ENCODE measurements at regions not wholly inside any gene's neighbourhood (a gene's known extent, or its start where the extent isn't known, plus 50 kb on each side); places are given as distances from the start of the nearest gene placed in this dataset.

DNA sequence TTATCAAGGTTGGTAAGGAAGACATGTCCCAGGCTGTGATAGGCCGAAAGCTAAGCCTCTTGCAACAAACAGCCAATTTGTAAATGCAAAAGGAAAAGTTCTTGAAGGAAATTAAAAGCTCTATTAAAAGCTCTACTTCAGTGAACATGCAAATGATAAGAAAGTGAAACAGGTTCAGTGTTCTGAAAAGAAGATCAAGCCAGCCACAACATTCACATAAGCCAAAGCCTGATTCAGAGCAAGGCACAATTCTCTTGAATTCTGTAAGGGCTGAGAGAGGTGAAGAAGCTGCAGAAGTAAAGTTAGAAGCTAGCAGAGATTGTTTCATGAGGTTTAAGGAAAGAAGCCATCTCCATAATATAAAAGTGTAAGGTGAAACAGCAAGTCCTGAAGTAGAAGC, 1259.5 kb upstream of the PIK3C3 start:
- no peak for DNase-seq

DNA sequence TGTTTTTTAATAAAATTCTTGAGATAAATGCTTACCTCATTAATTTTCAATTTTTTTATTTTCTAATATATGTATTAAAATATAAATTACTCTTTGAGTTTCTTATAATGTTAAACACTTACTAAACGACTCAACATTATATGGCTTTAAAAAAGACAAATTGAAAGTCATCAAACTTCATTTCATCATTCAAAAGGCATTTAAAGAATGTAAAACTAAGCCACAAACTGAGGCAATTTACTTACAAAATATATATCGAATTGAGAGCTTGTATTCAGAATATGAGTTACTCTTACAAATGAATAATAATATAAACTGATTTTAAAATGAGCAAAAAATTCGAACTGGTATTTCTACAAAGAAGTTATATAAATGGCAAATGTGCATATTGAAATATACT, 1262.2 kb upstream of the PIK3C3 start:
- DNase-seq = no peak

DNA sequence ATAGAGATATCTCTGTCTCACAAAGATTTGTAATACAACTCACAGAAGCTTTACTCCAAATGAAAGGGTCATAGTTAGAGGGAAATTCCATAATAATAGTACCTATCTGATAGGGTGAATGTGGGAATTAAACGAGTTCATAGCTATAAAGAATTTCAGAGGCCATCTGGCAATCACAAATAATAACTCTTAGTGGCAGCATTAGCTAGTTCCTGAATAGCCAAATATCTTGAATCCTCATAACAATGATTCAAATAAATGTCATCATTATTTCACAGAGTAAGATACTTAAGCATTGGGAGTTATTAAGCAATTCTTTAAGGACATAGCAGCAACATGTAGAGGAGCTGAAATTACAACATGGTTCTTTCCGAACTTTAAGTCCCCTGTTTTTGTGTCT, 1265.0 kb upstream of the PIK3C3 start:
- DNase-seq = no peak

DNA sequence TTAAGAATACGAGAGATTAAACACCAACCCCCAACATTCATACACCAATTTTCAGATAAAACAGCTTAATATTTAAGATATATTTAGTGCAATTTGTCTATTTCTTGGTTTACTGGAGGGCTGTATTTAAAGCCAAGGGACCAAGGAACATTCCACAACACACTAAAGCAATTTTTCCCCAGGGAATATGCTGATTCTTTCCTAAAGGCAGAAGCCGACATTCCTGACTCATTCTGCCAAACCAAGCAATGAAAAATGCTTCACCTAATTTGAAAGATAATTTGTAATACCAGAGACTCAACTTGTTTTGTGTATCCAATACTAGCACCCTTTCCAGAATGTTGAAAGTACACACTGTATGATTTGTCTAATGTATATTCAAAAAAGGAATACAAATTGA, 1267.6 kb upstream of the PIK3C3 start:
- DNase-seq = no peak

DNA sequence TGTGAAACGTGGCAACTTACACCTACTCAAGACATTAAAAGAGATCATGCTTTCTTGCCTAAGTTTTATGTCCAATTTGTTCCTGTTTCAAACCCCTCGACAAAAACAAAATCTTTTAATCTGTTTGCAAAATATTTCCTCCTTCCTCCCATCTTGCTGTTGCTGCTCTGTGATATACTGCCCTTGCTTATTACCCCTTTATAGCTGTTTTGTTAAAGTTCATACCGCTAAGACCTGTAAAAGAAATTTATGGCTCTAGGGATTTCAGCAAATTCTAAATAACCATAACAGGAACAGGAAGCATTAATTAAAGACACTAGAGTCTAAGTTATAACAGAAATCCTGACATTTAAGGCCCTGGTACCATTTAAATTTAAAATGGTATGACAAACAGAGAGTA, 1268.2 kb upstream of the PIK3C3 start:
- DNase-seq = no peak

DNA sequence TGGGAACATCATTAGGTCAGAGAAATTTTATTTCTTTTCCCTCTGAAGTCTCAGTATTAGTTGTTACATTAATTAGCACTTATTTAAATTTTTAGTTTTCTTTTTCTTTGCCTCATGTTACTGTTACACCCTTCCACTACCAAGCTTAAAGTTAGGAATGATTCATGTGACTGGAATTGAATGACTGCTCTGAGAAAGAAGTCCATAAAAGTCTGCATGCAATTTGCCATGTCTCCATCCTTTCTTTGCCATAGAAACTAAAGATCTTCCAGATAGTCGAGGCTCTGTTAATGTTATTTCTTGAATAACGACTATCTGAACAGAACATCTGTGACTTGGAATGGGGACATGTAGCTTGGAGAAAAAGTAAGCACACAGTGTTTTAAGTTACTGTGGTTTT, 1269.8 kb upstream of the PIK3C3 start:
- DNase-seq = no peak

DNA sequence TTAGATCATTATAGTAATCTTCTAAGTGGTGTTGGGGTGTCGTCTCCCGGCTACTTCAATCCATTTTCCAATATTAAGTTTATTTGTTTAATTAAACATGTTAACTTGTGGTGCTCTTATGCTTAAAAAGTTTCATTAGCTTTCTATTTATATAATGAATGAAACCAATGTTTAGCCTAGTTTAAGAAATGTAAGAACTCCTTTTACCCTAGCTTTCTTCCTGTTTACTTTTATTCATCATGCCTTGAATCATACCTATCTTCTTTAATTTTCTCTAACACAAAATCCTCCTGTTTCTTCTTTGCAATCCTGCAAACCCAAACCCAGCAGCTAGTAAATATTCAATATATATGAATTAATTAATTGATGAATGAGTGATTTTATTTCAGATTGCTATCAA, 1276.7 kb upstream of the PIK3C3 start:
- DNase-seq = no peak

DNA sequence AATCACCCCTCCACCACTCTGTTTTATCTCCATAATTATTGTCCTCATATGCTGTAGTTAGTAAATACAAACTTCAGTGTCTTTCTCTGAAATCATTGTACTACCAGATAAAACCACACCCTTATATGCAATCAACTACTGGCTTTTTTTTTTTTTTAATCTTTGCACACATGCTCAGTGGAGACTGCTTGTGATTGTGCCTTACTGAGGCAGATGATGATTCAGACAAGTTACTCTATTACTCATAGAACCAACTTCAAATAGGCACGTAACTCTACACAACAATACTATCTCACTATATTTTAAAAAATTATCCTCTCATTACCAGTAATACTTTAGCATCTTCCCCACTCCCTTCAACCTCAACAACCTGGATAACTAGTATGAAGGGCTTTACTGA, 1278.4 kb upstream of the PIK3C3 start:
- DNase-seq = no peak

DNA sequence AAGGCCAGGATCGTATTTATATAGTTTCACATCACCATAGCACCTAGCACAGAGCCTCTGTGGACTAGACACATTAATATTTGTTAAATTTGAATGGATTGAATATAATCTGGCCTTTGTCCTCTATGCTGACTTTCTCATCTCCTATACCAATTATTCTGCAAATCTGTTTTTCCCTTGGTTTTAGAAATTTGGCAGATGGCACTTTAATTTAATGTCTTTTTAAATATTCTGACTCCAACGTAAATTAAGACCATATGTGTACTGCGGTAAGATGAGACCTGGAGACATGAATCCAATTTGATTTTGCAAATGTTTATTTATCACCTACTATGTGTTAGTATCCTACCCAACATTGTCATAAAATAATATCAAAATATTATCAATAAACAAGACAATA, 1281.9 kb upstream of the PIK3C3 start:
- DNase-seq = no peak

DNA sequence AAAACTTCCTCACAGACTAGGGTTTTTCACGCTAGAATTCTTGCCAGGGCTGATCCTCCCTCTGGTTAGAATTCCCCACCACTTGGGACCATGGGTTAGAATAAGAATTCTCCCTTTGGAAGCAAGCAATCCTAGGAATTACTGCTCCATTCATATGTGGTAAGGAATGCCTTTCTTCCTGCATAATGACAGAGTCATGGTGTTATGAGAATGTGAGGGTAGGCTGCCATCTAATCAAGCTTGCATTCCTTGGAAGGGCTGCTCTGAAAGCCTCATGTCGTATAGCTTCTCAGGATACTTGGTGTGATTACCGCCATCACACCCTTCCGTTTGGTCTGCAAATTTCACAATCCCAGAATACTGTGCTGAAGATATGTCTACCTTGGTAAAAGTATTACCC, 1282.4 kb upstream of the PIK3C3 start:
- no peak for DNase-seq

DNA sequence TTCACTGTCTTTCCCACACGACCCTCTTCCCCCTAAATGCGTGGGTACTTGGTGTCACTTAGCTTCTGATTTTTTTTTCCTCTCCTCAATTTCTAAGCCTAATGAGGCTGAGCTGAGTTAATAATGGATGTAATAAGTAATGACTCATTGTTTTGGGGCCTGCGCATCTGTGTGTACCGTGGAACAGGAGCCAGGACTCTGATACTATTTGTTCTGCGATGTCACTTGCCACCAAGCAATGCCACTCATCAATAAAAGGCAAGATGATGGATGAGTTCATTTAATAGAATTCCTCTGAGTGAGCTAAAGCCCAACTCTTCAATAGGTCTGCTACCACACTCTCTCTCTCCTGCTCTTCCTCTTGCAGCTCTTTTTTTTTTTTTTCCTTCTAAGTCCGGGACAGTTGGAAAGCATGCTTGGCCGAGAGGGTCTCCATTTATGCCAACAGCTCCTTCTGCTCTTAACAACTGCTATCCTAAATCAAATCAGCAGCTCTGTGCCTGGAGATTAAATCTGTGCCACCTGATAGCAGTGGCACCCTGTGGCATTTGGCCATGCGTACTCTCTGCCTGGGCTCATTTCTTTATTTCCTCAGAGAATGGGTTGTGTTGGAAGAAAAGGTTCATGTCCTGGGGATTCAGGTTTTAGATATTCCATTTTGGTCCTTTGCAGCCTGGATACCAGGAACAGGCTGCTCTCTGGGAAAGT, 1284.2 kb upstream of the PIK3C3 start:
- DNase-seq = no peak

DNA sequence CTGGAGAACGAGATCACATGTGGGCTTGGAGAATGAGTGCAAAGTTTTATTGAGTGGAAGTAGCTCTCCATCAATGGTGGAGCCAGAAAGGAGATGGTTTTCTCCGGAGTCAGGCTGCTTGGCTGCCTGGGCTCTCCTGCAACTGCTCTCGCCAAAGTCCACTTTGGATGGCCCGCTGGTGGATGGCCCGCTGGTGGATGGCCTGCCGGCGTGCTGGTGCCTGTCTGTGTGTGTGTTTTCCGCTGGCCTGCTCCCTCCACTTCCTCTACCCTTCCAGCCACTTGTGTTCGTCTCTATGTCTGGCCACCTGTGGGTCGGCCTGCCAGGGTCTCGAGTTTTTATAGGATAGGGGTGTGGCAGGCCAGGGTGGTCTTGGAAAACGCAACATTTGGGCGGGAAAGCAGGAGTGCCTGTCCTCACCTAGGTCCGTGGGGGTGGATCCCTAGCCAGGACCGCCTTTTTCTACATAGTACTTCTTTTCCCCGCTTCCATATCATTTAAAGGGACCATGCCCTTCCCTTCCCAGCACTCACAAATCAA, 1292.1 kb upstream of the PIK3C3 start:
- DNase-seq = no peak

DNA sequence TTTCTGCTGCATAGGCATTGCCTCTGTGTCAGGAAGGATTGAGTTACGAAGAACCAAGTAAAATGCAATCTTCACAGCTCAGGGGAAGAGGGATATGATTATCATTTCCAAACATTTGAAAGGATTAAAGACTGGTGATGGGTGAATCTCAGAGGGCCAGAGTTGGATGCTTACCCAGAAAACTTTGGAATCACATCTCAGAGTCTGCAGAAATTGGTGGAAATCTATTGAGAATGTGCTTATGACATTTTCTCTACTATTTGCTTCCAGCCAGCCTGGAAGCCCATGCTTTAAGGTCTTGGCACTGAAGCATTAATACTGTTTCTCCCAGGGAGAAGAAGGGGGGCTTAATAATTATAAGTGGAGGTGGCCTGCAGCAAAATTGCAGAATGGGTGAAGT, 1301.4 kb upstream of the PIK3C3 start:
- no peak for DNase-seq

DNA sequence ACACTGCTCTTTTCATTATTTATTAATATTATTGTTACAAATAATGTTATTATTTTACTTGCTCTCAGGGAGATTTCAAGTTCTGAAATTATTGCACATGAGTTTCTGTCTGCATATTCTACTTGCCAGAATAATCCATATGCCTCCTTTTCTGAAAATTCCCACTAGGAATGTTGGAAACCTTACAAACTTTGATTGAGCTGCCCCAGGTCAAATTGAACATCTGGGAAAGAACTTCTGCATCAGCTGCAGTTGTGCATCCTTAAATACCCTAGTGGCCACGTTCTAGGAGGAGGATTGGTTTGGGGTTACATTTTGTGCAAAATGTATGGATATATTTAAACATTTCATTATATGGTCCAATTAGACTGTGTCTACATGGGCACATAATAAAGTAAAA, 1302.7 kb upstream of the PIK3C3 start:
- DNase-seq = no peak

DNA sequence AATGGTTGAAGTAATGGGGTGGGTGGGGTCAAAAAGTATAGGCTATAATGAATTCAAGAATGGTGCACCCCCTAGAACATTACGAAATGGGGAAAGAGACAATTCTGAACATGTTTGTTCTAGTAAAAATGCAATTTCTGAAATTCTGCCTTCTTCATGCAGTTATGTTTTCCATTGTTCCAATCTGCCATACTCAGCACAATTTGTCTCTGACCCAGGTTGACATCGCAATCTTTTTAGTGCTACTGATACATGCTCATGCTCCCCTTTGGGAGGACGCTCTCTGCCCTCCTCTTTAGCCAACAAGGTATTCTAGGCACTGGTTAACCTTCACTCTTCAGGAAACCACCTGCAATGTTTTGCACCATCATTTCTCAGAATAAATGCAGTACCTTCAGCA, 1303.9 kb upstream of the PIK3C3 start:
- DNase-seq = no peak

DNA sequence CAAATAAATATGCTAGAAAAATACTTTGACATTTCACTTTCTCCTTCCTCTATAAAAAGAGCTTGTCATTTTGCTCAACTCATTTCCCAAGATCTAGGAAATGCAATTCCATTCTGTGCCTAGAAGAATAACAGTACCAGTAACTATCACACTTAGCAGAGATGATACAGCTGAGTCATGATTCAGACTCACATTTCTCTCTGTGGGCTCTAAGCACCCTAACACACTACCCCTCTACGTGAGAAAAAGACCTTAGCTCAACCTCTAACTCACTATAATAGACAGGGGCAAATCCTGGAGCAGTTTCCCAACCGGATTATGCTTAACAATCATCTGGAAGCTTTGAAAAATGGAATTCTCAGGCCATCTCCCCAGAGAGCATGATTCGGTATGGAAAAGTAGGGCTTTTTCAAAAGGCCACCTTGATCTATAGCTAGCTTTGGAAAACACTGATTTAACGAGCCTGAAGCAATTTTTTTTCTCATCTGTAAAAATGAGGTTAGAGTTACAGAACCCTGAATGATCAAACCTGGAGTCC, 1312.3 kb upstream of the PIK3C3 start:
- no peak for DNase-seq

DNA sequence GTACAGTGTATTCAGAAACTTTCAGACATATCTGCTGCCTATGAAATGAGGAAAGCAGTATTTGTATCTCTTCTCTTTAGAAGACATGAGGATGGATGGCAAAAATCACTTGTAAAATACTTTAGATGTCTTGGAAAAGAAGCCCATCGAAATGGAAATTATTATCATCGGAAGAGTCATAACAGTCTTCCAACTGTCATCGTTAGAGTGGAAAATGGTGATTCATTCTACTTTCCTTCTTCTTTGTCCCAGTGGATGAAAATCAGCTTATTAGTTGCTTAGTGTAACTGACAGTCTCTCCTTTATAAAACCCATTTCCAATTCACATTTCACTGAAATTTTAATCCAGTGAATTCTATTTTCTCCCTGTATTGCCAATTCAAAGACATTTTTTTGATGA, 1323.7 kb upstream of the PIK3C3 start:
- DNase-seq = no peak

DNA sequence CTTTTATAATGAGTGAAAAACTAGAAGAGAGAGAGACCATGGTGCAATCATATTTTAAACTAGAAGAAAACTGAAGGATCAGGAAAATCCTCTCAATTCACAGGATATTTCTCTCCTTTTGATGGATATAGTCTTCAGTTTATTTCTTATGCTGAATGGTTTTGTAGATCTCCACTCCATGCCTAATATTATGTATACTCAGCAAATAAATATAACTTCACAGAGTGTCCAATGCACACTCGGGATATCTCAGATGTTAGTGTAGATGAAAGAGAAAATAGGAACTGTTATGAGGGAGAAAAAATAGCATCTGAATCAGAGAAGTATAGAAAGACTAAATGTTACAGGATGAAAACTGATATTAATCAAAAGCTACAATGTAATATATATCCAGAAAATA, 1324.5 kb upstream of the PIK3C3 start:
- no peak for DNase-seq

DNA sequence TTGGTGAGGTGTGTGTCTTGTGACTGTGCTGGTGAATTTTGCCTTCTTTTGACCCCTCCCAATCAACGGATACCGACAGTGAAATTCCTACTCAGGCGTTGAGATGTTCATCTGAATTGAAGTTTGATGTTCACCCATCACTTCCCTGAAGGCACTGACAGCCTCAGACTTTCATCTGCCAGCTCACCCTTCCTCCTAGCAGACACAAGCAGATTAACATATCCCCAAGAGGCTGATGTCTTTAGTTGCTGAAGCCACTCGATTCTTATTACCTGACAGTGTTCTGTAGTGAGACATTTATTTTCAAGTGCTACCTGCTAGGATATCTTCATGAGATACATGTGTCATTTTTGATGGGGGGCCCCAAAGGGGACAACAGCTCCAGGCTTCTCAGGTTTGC, 1330.1 kb upstream of the PIK3C3 start:
- DNase-seq = no peak

DNA sequence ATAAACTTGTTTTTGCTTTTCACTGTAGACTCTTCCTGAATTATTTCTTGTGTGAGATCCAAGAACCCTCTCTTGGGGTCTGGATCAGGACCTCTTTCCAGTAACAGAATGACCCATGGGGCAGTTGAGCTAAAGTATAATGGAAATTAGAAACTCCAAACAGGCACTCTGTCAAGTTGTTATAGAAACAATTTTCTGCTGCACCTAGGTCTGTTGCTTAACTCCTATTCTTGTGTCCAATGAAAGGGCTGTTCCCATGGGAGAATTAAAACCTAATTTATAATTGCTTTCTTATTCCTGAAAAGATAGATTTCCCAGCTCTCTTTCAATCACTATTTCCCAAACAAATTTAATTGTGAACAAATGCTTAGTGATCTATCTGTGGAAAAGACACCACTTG, 1341.3 kb upstream of the PIK3C3 start:
- DNase-seq = no peak

DNA sequence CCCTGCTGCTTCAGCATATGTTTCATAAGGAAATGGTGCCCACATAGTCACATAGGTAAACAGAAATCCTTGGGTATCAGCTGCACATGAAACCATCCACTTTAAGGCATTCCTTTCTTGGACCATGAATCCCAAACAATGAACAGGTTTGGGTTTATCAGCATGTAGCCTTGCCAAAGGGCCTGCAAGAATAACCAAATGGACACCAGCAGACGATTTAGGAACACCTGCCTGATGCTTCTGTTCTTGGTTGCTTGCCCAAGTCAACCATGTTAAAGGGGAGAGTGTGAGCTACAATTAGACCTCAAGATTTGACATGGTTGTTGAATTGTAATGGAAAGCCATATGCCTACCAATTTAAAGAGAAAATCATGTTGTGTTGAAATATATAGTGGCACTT, 1342.7 kb upstream of the PIK3C3 start:
- no peak for DNase-seq

DNA sequence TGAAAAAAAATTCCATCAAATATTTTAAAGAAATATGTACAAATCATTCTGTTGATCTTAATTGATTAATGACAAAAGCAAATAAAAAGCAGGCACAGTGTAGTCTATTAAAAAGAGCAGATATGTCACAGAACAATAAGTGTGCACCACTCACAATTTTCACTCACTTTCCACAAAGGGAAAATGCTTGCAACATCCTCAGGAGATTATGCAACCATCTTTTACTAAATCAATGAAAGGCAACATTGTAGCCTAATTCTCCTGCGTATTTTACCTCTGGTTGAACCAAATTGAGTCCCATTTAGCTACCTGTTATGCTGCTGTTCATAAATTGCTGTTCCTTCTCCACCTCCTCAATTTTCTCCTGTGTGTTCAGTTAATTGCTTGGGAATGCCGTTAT, 1346.8 kb upstream of the PIK3C3 start:
- no peak for DNase-seq

DNA sequence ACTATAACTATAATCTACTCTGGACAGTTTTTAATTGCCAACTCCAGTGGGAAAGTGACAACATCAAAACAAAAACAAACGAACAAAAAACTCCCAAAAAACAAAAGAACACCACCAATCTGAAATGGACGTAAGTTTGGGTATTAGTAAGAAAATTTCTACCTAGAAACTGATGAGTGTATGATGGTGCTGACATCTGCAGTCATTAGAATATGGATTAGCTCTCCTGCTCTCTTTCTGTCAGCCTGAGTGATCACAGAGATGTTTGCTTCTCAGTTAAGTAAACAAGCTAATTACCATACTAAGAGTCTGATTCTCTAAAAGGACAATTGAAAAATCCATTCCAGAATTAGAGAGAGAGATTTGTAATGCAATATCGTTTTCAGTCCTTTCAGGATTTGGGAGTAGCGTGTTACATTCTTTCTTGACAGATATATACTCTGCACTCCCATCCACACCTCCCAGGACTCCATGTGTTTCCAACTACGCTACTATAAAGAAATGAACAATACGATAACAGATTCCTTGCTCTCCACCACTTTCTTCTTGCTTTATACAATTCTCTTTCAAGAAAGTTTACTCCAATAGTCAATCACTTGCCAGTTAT, 1347.4 kb upstream of the PIK3C3 start:
- DNase-seq = no peak

DNA sequence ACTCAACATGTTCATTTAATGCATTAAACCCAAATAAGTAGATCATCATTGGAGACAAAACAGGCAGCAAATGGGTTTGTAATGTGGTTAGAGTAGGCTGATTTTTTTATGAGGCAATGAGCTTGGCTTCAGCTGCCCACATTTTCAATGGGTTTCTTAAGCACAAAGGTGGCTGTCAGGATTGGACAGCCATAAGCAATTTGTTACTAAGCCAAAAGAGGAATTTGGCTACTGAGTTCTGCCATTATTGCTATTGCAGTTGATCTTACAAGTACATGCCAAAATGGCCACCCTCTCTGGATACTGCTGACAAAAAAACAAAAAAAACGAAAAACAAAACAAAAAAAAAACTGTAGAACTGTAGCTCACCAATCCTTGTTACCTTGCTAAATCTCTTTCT, 1348.0 kb upstream of the PIK3C3 start:
- DNase-seq = no peak

DNA sequence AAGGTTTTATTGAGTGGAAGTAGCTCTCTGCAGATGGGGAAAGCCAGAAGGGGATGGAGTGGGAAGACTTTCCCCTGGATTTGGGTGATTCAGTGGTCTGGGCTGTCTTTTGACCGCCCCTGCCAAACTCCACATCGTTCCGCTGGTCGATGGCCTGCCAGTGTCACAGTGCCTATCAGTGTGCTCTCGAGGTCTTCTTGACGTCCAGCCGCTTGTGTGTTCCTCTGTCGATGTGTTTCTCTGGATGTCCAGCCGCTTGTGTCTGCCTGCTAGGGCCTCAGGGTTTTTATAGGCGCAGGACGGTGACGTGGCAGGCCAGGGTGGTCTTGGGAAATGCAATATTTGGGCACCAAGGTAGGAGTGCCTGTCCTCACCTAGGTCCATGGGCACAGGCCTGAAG, 1371.4 kb upstream of the PIK3C3 start:
- DNase-seq = no peak

Data from CD4-positive, alpha-beta T cell treated with Interleukin-17A for 4 hours (primary cell).